PFSK-1 (cell line): ENCODE measurements at regions not wholly inside any gene's neighbourhood (a gene's known extent, or its start where the extent isn't known, plus 50 kb on each side); places are given as distances from the start of the nearest gene placed in this dataset.

Source experiments
- FOXP2 ChIP-seq: optimal IDR thresholded peaks from 2 replicates; pipeline ENCODE3; 2011; ENCODE audit warnings: borderline replicate concordance, control low read depth, inconsistent platforms; ENCODE audit not compliant: insufficient read depth; ENCODE audit errors: extremely low read length, extremely low read depth
- POLR2AphosphoS5 ChIP-seq: IDR thresholded peaks from 2 replicates; pipeline ENCODE4 v1.6.1; 2012; ENCODE audit warnings: low read depth, mild to moderate bottlenecking, control low read depth, low read length, moderate library complexity
- REST ChIP-seq, 2 experiments: IDR thresholded peaks; 2 replicates each; pipeline versions ENCODE4 v1.6.1 to v1.8.0; 2011 to 2012; ENCODE audit warnings: low read depth in 2 of 2, low read length in 2 of 2, control low read depth in 1 of 2, inconsistent platforms in 1 of 2, mild to moderate bottlenecking in 1 of 2, moderate library complexity in 1 of 2; ENCODE audit not compliant: insufficient read depth in 1 of 2
- SIN3A ChIP-seq: IDR thresholded peaks from 2 replicates; pipeline ENCODE4 v1.6.1; 2012; ENCODE audit warnings: mild to moderate bottlenecking, low read length, moderate library complexity, borderline replicate concordance; ENCODE audit not compliant: insufficient read depth
- TAF1 ChIP-seq: IDR thresholded peaks from 2 replicates; pipeline ENCODE4 v1.6.1; 2012; ENCODE audit warnings: low read length, control low read depth, borderline replicate concordance; ENCODE audit not compliant: insufficient read depth

DNA sequence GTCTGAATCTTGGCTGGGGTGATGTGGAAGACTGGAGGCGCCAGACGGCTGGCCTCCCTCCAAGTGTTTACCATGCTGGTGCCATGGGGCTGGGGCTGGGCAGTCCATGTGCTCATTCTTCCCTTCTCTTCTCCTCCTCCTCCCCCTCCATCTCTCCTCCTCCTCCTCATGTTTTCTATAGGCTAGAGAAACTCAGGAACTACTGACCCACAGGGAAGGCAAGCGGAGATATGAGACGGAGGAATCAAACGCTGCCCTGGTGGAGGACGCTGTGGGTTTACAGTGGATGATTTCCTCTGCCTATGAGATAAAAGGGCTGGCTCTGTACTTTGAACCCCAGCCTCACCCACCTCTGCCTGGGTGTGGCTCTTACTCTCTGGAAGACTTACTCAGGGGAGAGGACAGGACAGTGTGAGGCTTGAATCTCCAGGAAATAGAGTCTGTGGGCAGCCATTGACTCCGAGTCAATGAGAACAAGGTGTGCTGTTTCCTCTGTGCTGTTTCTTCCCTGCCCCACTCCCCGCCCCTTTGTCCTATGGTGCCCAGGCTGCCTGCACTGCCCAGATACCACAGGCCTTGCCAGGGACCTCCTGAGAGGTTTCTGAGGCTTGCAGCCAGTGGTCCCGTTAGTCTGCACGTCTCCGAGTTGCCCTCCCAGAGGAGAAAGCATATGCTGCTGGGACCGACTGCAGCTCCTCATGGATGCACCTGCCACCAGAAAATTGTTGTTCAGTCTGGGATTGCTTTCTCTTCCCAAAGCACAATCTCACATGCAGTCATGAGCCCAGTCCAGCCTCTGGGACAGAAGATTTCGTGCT is 132.6 kb upstream of the ARHGAP5 start:
- TF ChIP-seq REST (IDR thresholded peaks at IDR 0.05; ENCODE audit: insufficient read depth in 1 of 2, low read depth in 2 of 2, low read length in 2 of 2) (no peak), TAF1 (no peak), FOXP2 (no peak), SIN3A (no peak)

DNA sequence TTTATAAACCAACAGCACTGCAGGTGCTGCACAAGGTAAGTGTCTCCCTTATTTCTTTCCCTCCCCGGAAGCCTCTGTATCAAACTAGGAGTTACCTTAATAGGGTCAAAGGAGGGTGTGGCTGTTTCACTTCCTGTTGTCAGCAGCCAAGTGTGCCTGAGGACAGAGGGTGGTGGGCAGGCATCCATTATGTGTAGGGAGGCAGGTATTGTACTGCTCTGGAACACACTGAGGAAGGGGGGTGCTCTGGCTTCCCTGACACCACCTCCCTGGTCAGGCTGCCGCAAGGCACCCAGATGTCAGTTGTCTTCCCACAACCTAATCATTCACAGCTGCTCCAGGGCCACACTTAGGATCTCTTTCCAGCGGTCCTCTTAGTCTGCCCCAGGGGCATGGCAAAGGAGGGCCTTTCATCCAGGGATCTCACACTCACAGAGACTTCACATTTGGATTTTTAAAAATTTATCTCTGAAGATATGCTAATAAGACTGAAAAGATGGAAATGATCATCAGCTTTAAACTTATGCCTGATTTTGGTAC is 132.0 kb upstream of the ARHGAP5 start:
- no peak for TF ChIP-seq POLR2AphosphoS5
- no peak for TF ChIP-seq TAF1
- TF ChIP-seq SIN3A = no peak
- TF ChIP-seq REST (IDR thresholded peaks at IDR 0.05; ENCODE audit: insufficient read depth in 1 of 2, low read depth in 2 of 2, low read length in 2 of 2) = no peak
- TF ChIP-seq FOXP2 = no peak

DNA sequence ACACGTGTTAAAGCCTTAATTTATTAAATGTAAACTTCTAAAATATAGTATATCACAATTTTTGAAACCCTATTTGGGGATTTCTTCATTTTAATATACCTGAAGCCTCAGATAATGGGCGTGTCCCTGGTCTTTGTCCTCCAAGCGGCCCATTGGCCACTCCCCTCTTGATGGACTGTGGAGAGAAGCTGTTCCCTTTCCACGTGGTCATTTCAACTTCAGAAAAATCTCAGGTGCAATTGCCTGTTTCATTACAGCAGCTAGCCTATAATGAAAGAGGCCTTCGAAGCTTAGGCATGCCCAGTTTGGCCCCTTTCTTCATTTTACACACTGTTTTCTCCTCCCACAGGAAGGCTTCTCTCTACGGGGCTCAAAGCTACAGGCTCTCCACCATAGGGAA is 131.4 kb upstream of the ARHGAP5 start:
- TF ChIP-seq SIN3A (no peak), POLR2AphosphoS5 (no peak)

- TF ChIP-seq POLR2AphosphoS5 (no peak), REST (IDR thresholded peaks at IDR 0.05; ENCODE audit: insufficient read depth in 1 of 2, low read depth in 2 of 2, low read length in 2 of 2) (no peak), FOXP2 (no peak), TAF1 (no peak), SIN3A (no peak)
Measured at GRCh38 chr14:31947076-31947475, 130.0 kb upstream of the ARHGAP5 start.

DNA sequence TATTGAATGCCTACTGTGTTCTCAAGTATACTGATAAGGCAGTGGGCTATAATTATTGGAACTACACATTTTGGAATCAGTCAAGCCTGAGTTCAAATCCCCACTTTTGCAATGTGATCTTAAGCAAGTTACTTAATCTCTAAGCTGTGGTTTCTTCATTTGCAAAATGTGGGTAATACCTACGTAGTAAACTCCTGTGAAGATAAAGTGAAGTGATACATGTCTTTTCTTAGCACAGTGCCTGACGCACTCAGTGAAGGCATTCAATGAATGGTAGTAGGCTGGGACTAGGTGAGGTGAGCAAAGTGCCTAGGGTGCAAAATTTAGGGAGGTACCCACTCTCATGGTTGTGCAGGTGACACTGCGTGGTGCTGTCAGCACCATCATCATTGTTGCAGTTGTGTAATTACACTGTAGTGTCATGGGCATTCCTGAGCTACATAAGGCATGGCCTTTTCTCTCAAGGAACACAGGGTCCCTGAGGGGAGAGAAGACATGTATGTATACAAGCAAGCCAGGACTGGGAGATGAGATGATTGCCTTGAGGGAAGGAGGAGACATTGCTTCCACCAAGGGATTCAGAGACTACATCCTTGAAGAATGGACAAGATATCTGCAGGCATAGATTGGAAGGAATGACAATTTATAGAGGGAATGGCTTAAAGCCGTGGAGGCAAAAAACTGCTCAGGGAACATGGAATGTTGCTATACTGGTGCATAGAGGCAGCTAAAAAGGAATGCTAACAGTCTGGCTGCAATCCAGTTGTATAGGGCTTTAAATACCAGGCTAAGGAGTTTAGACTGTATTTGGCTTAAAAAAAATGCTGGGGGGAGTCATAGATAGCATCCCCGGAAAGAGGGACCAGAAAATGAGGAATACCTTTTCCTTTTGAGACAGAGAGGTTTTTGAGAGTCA is 129.2 kb upstream of the ARHGAP5 start:
- TF ChIP-seq TAF1 (no peak), SIN3A (no peak), REST (IDR thresholded peaks at IDR 0.05; ENCODE audit: insufficient read depth in 1 of 2, low read depth in 2 of 2, low read length in 2 of 2) (no peak), POLR2AphosphoS5 (no peak), FOXP2 (no peak)
